ENCODE measurements at regions not wholly inside any gene's neighbourhood (a gene's known extent, or its start where the extent isn't known, plus 50 kb on each side); places are given as distances from the start of the nearest gene placed in this dataset.
A peak's percentile ranks its signal among the peaks of the same experiment; 100 is the strongest.

DNA sequence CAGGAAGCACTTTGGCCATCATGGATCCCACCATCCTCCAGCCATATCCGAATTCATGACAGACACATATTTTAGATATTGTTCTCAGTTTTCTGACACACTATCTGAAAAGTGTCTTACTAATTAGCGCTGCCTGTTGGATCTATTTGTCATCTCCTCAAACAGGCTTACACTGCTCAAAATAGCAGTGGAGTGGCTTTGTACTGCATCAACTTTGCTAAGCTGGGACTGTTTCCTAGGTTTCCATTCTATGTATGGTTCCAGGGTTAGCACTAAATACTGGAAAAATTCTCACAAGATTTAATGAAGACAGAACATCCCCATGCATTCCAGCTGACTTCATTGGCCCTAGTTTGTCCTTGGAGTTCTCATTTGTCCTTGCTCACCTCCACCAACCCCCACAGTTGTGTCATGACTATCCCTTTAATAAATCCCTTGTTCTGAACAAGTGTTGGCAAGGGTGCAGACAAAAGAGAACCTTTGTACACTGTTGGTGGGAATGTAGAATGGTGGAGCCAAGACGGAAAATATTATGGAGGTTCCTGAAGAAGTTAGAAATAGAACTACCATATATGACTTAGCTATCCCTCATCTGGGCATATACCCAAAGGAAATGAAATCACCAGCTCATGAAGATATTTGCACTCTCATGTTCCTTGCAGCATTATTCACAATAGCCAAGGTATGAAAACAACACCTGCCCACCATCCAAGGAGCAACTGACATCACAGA is 136.5 kb upstream of the RAI14 start:
- no peaks in the 10 kb centered on the region for H3K27me3 ChIP-seq (ENCODE audit: control insufficient read depth in 1 of 2, insufficient read depth in 2 of 2, low read length in 2 of 2)
- no peaks in the 10 kb centered on the region for H3K36me3 ChIP-seq (ENCODE audit: control insufficient read depth in 2 of 2, insufficient read depth in 2 of 2, low read length in 1 of 2)
- WGBS, 2 donors: 29 to 47% methylated on average over 3 of the region's 3 CpGs
- H3K4me3 ChIP-seq (ENCODE audit: low read depth in 1 of 2, low read length in 2 of 2): no peak overlapping the region
- no peaks in the 10 kb centered on the region for H3K9me3 ChIP-seq (ENCODE audit: control insufficient read depth in 2 of 2, insufficient read depth in 1 of 2, low read depth in 1 of 2, low read length in 1 of 2)
- peak overlapping the region in 1 of 2 donors; percentile 3 for H3K27ac ChIP-seq (ENCODE audit: low read depth in 2 of 2, low read length in 1 of 2)
- peaks cover 0 to 3% of the 10 kb centered on the region in 2 donors for H3K4me1 ChIP-seq (ENCODE audit: control insufficient read depth in 2 of 2, insufficient read depth in 2 of 2, low read length in 1 of 2)

DNA sequence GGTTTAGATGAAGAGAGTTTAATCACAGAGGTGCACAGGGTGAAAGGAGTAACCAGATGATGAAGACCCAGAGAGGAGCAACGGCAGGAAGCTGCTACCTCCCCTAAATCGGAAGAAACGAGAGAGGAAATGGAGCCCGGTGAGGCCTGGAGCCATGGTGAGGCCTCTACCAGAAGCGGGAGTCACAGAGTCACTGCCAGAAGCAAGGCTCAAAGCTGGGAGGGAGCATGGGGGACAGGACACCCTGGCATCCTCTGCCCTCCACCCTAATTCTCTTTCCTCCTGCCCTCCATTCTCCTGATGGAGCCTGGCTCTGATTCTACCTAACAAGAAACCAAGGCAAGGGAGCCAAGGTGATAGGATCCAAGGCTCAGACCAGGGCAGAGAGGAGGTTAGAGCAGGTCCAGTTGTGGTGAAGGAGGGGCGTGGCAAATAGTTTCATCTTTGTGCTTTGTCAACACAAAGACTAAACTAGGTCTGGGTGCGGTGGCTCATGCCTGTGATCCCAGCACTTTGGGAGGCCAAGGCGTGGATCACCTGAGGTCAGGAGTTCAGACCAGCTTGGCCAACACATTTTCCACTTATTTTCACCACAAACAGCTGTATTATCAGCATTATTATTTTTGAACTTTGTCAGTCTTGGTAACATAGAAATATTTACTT is 134.4 kb upstream of the RAI14 start:
- Histone ChIP-seq H3K27ac (ENCODE audit: low read depth in 2 of 2, low read length in 1 of 2) (peak overlapping the region in 1 of 2 donors; percentile 23), H3K4me3 (ENCODE audit: low read depth in 1 of 2, low read length in 2 of 2) (no peak overlapping the region), H3K36me3 (ENCODE audit: control insufficient read depth in 2 of 2, insufficient read depth in 2 of 2, low read length in 1 of 2) (no peaks in the 10 kb centered on the region), H3K27me3 (ENCODE audit: control insufficient read depth in 1 of 2, insufficient read depth in 2 of 2, low read length in 2 of 2) (no peaks in the 10 kb centered on the region), H3K4me1 (ENCODE audit: control insufficient read depth in 2 of 2, insufficient read depth in 2 of 2, low read length in 1 of 2) (peaks cover 0 to 3% of the 10 kb centered on the region in 2 donors), H3K9me3 (ENCODE audit: control insufficient read depth in 2 of 2, insufficient read depth in 1 of 2, low read depth in 1 of 2, low read length in 1 of 2) (no peaks in the 10 kb centered on the region)
- 73 to 76% methylated on average over 8 of the region's 8 CpGs for WGBS, 2 donors

DNA sequence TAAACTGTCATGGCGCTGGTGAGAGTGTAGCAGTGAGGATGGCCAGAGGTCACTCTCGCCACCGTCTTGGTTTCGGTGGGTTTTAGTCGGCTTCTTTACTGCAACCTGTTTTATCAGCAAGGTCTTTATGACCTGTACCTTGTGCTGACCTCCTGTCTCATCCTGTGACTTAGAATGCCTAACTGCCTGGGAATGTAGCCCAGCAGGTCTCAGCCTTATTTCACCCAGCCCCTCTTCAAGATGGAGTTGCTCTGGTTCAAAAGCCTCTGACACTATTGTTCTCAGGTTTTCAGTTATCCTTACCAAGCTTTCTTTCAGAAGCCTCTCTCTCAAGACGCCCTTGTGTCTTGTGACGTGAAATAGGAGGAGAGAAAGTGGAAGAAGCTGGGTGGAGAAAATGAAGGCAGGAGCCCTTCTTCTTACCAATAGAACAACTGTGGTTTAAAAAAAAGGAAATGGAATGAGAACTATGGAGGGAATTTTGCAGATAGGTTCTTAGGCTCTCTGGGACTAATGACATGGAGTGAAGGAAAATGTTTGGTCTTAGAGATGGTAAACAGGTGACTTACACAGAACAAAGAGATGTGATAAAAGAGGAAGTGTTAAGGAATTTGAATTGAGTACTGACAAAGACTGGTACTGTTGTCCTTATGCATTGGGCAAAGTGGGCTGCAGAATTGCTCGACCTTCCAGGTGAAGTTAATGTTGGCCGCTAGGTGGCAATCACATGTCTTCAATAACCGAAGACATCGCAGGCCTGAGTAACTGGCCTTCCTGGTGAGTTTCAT is 133.3 kb upstream of the RAI14 start:
- Histone ChIP-seq H3K27me3 (ENCODE audit: control insufficient read depth in 1 of 2, insufficient read depth in 2 of 2, low read length in 2 of 2) (no peaks in the 10 kb centered on the region), H3K4me3 (ENCODE audit: low read depth in 1 of 2, low read length in 2 of 2) (no peak overlapping the region), H3K36me3 (ENCODE audit: control insufficient read depth in 2 of 2, insufficient read depth in 2 of 2, low read length in 1 of 2) (no peaks in the 10 kb centered on the region), H3K9me3 (ENCODE audit: control insufficient read depth in 2 of 2, insufficient read depth in 1 of 2, low read depth in 1 of 2, low read length in 1 of 2) (no peaks in the 10 kb centered on the region), H3K4me1 (ENCODE audit: control insufficient read depth in 2 of 2, insufficient read depth in 2 of 2, low read length in 1 of 2) (peaks cover 0 to 3% of the 10 kb centered on the region in 2 donors), H3K27ac (ENCODE audit: low read depth in 2 of 2, low read length in 1 of 2) (no peak overlapping the region)
- 40 to 42% methylated on average over 11 of the region's 11 CpGs for WGBS, 2 donors

DNA sequence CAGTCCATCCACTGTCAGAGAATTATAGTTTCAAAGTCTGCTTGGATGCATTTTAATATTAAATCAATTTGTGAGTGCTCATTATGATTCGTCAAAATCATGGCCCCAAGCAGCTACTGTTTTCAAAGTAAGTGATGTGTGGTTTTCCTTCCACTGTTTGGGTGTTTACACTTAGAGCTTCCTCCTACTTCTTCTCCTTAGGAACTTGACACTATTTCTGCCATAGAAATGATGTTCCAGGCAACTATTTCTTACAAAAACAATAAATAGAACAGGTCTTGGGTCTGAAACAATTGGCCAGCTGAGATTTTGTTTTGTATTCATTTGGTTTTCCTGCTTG is 132.8 kb upstream of the RAI14 start:
- WGBS, 2 donors: 0 to 2% methylated on average over 1 of the region's 1 CpG
- Histone ChIP-seq H3K27ac (ENCODE audit: low read depth in 2 of 2, low read length in 1 of 2) (no peak overlapping the region), H3K4me3 (ENCODE audit: low read depth in 1 of 2, low read length in 2 of 2) (no peak overlapping the region), H3K9me3 (ENCODE audit: control insufficient read depth in 2 of 2, insufficient read depth in 1 of 2, low read depth in 1 of 2, low read length in 1 of 2) (no peaks in the 10 kb centered on the region), H3K36me3 (ENCODE audit: control insufficient read depth in 2 of 2, insufficient read depth in 2 of 2, low read length in 1 of 2) (no peaks in the 10 kb centered on the region), H3K4me1 (ENCODE audit: control insufficient read depth in 2 of 2, insufficient read depth in 2 of 2, low read length in 1 of 2) (peaks cover 0 to 3% of the 10 kb centered on the region in 2 donors), H3K27me3 (ENCODE audit: control insufficient read depth in 1 of 2, insufficient read depth in 2 of 2, low read length in 2 of 2) (no peaks in the 10 kb centered on the region)

DNA sequence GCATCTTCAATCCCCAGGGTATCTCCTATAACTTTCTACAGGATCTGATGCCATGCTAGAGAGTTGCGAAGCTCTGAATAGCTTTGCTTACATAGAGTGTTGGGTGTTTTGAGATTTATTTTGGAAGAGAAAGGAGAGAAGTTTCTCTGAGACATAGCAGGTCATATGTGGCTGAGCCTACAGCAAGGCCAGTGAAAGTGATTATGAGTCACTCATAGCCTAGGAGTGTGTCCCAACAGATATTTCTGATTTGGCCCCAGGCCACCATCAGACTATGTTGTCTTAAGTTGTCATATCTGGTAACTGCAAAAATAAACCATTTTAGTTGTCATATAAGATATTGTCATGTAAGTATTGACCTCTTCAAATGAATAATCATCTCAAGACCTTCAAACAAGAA is 132.0 kb upstream of the RAI14 start:
- no peaks in the 10 kb centered on the region for H3K36me3 ChIP-seq (ENCODE audit: control insufficient read depth in 2 of 2, insufficient read depth in 2 of 2, low read length in 1 of 2)
- peaks cover 0 to 3% of the 10 kb centered on the region in 2 donors for H3K4me1 ChIP-seq (ENCODE audit: control insufficient read depth in 2 of 2, insufficient read depth in 2 of 2, low read length in 1 of 2)
- H3K27me3 ChIP-seq (ENCODE audit: control insufficient read depth in 1 of 2, insufficient read depth in 2 of 2, low read length in 2 of 2): no peaks in the 10 kb centered on the region
- H3K27ac ChIP-seq (ENCODE audit: low read depth in 2 of 2, low read length in 1 of 2): no peak overlapping the region
- no peak overlapping the region for H3K4me3 ChIP-seq (ENCODE audit: low read depth in 1 of 2, low read length in 2 of 2)
- 82 to 83% methylated on average over 1 of the region's 1 CpG for WGBS, 2 donors
- no peaks in the 10 kb centered on the region for H3K9me3 ChIP-seq (ENCODE audit: control insufficient read depth in 2 of 2, insufficient read depth in 1 of 2, low read depth in 1 of 2, low read length in 1 of 2)

DNA sequence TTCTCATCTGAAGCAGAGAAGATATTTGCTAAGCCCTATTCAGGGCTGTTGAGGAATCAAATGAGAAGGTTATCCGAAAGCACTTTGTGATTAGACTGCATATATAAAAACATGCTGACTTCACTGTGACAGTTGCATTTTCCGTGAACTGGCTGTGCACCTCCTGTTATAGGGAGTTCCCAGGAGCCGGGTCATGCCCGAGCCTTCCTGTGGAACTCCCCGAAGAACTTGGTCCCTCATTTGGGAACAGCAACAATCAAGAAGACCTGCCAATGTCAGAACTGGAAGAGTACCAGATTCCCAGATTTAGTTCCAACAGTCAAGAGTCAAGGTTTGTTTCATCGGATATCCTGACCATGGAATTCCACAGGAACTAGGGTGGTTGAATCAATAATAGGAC is 130.4 kb upstream of the RAI14 start:
- Histone ChIP-seq H3K9me3 (ENCODE audit: control insufficient read depth in 2 of 2, insufficient read depth in 1 of 2, low read depth in 1 of 2, low read length in 1 of 2) (no peaks in the 10 kb centered on the region), H3K4me3 (ENCODE audit: low read depth in 1 of 2, low read length in 2 of 2) (no peak overlapping the region), H3K36me3 (ENCODE audit: control insufficient read depth in 2 of 2, insufficient read depth in 2 of 2, low read length in 1 of 2) (no peaks in the 10 kb centered on the region), H3K27ac (ENCODE audit: low read depth in 2 of 2, low read length in 1 of 2) (no peak overlapping the region), H3K27me3 (ENCODE audit: control insufficient read depth in 1 of 2, insufficient read depth in 2 of 2, low read length in 2 of 2) (no peaks in the 10 kb centered on the region), H3K4me1 (ENCODE audit: control insufficient read depth in 2 of 2, insufficient read depth in 2 of 2, low read length in 1 of 2) (peaks cover 0 to 5% of the 10 kb centered on the region in 2 donors)
- 64% methylated on average over 6 of the region's 6 CpGs for WGBS, 2 donors

DNA sequence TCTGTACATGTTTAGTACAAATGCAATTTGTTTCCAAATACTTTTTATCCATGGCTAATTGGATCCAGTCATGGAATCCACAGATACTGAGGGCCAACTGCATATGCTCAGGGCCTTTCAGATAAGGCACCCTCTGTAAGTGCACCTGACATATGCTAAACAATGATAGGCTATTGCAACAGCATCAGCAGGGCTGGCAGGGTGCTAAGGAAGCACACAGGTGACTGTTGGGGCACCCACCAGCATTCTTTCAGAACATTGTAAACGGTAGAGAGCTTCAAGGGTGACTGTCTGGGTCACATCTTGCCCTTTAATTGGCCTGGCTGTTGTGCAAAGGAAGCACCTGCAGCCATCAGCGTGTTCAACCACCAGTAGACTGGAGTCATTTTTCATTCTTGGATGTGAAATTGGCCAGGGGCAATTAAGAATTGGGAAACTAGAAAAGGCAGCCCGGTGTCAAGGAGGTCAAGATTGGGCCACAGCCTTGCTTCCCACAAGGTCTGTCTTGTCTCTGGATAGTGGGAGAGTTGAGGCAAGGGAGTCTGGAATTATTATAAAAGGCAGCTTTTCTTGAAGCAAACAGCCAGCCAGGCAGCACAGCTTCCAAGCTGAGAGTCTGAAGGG is 129.3 kb upstream of the RAI14 start:
- no peak overlapping the region for H3K4me3 ChIP-seq (ENCODE audit: low read depth in 1 of 2, low read length in 2 of 2)

DNA sequence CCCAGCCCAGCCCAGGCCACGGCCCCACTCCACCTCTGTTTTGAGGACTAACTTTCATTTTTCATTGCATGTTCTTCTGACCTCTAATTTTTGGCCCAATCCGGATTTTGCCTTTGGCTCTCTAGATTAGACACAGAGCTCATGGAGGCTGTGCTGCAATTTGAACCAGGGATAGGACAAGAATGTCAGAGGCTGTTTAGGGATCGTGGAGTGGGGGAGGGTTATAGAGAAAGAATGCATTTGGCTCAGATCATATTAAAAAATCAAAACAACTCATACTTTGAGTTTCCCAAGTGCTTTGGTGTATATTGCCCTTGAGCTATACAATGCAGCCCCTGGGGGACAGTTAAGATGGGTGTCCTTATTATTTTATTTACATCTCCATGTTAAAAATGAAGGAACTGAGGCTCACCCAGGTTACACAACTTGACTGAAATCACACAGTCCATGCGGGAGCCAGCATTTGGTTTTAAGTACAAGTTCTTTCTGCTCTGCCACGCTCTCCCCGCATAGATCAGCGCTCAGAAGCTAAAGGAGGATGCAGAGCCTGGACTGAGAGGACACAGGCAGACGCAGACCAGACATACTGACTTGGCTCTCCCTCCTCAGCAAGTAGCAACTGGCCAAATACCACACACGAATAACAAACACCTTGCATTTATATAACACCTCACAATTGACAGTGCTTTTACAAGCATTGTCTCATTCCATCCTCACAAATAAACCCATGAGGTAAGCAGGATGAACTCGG is 126.4 kb upstream of the RAI14 start:
- no peaks in the 10 kb centered on the region for H3K36me3 ChIP-seq (ENCODE audit: control insufficient read depth in 2 of 2, insufficient read depth in 2 of 2, low read length in 1 of 2)
- H3K27me3 ChIP-seq (ENCODE audit: control insufficient read depth in 1 of 2, insufficient read depth in 2 of 2, low read length in 2 of 2): no peaks in the 10 kb centered on the region
- no peaks in the 10 kb centered on the region for H3K9me3 ChIP-seq (ENCODE audit: control insufficient read depth in 2 of 2, insufficient read depth in 1 of 2, low read depth in 1 of 2, low read length in 1 of 2)
- no peak overlapping the region for H3K27ac ChIP-seq (ENCODE audit: low read depth in 2 of 2, low read length in 1 of 2)
- H3K4me3 ChIP-seq (ENCODE audit: low read depth in 1 of 2, low read length in 2 of 2): no peak overlapping the region
- 54 to 72% methylated on average over 10 of the region's 10 CpGs for WGBS, 2 donors
- H3K4me1 ChIP-seq (ENCODE audit: control insufficient read depth in 2 of 2, insufficient read depth in 2 of 2, low read length in 1 of 2): peaks cover 0 to 3% of the 10 kb centered on the region in 2 donors

More for the DNA sequence above, 129.3 kb upstream of the RAI14 start:
- no peaks in the 10 kb centered on the region for H3K27me3 ChIP-seq (ENCODE audit: control insufficient read depth in 1 of 2, insufficient read depth in 2 of 2, low read length in 2 of 2)
- no peaks in the 10 kb centered on the region for H3K9me3 ChIP-seq (ENCODE audit: control insufficient read depth in 2 of 2, insufficient read depth in 1 of 2, low read depth in 1 of 2, low read length in 1 of 2)
- no peaks in the 10 kb centered on the region for H3K36me3 ChIP-seq (ENCODE audit: control insufficient read depth in 2 of 2, insufficient read depth in 2 of 2, low read length in 1 of 2)
- no peak overlapping the region for H3K27ac ChIP-seq (ENCODE audit: low read depth in 2 of 2, low read length in 1 of 2)
- 29 to 34% methylated on average over 3 of the region's 3 CpGs for WGBS, 2 donors
- H3K4me1 ChIP-seq (ENCODE audit: control insufficient read depth in 2 of 2, insufficient read depth in 2 of 2, low read length in 1 of 2): peaks cover 0 to 3% of the 10 kb centered on the region in 2 donors

DNA sequence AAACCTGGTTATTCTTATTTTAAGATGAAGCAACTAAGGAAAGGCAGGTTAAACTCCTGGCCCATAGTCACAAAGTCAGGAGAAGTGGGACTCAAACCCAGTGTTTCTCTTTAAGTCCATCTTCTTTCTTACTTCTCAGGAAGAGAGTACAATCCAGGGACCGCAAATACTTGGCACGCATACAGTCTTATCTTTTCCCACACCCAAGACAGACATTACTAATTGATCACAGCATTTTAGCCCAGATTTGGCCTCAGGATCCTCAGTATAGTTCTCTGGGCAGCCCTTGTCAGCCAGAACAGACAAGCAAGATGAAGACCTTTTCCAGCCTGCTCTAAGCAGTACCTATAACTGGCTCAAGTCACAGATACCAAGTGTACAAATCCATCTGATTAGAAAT is 125.5 kb upstream of the RAI14 start:
- Histone ChIP-seq H3K36me3 (ENCODE audit: control insufficient read depth in 2 of 2, insufficient read depth in 2 of 2, low read length in 1 of 2) (no peaks in the 10 kb centered on the region), H3K27me3 (ENCODE audit: control insufficient read depth in 1 of 2, insufficient read depth in 2 of 2, low read length in 2 of 2) (no peaks in the 10 kb centered on the region), H3K4me3 (ENCODE audit: low read depth in 1 of 2, low read length in 2 of 2) (no peak overlapping the region), H3K4me1 (ENCODE audit: control insufficient read depth in 2 of 2, insufficient read depth in 2 of 2, low read length in 1 of 2) (peaks cover 0 to 3% of the 10 kb centered on the region in 2 donors), H3K9me3 (ENCODE audit: control insufficient read depth in 2 of 2, insufficient read depth in 1 of 2, low read depth in 1 of 2, low read length in 1 of 2) (no peaks in the 10 kb centered on the region), H3K27ac (ENCODE audit: low read depth in 2 of 2, low read length in 1 of 2) (no peak overlapping the region)
- 37 to 53% methylated on average over 2 of the region's 2 CpGs for WGBS, 2 donors

Measured in esophagus (tissue), 2 donors.